ENCODE measurements at regions not wholly inside any gene's neighbourhood (a gene's known extent, or its start where the extent isn't known, plus 50 kb on each side); places are given as distances from the start of the nearest gene placed in this dataset.
"Not testable (repeated sequence)": the region's sequence is repeated elsewhere in the genome, so short reads cannot be mapped to it uniquely, and the experiment has no call there.

DNA sequence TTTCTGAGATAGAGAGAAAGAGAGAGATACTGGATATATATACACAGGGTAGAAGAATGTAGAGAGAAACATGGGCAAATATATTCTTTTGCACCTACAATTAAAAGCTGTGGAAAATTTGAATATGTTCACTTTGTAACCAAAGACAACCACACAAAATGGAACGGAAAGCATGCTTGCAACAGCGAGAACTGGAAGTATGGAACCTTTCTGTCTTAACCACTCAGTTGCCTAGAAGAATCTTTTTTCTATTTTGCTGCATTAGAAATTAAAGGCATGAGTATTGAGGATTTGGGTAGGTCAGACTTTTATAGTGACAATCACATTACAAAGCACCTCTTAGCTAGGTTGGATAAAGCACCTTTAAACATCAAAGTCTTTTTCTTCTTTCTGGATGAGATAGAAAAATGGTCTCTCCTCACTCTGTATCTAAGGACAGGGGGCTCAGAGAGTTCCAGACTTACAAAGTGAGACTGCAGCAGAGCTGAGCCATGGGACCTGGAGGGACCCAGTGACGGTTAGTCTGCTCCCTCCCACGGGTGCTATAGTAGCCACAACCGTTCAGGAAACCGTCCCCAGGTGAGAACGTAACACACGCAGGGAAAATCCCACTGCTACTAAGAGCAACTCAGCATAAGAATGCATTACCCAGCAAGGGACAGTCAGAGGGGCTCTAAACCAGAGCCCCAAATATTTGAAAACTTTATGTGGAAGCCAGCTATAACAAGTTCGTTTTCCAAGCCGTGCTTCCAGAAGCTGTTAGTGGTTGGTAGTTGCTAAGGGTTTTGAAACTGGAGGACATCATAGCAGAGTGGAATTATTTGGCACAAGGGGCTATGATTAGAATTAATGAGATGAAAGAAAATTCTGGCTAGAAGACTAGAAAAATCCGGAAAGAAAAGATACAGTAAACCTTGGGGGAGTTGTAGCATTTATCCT, 97.1 kb downstream of the DAD1 start:
- no peak for DNase-seq (ENCODE audit: low read depth)

- DNase-seq (ENCODE audit: low read depth): not testable (repeated sequence)
Observed at GRCh38 chr14:22491053-22491452, 98.0 kb downstream of the DAD1 start.

GRCh38 chr14:22489957-22490950, 98.8 kb downstream of the DAD1 start:
- no peak for DNase-seq (ENCODE audit: low read depth)

DNA sequence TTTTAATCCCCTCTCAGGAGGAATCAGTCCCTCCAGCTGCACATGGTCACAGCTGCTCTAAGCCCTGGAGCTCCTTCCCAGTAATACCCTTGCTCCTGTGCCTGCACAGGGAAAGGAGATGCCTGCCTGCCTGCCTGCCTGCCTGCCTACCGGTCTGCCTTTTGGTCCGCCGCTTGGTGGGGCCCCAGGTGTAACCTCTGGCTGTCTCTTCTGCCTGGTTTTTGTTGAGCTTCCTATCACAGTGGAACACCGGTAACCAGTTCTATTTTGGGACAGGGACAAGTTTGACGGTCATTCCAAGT, 99.8 kb downstream of the DAD1 start:
- no peak for DNase-seq (ENCODE audit: low read depth)

DNA sequence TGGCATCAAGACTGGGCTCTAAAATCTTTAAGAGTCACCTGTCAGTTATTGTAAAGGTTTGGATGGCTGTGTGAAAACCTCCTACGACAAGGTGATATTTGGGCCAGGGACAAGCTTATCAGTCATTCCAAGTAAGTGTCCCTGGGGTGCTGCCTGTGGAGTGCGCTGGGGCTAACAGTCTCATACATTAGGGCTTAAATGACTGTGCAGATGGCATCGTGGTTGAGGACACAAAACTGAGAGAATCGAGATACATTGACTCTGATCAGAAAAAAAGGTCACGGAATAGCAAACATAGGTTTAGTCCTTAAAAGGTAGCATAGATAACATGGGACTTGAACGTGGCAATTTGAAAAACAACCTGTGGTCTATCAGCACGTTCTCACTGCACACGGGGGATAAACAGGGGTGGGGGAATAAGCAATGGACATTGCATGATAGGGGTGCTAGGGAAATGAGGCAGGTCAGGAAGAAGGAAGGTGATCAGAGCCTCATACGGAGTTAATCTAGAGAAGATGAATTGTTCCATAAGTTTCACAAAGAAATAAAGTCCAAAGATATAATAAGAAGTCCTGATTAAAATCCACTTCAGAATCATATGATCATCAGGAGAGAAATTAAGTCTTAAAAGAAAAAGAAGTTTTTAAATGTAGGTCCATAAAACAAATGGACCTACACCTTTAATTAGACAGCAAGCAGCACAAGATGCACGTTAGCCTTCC, 100.3 kb downstream of the DAD1 start:
- DNase-seq (ENCODE audit: low read depth): no peak

GRCh38 chr14:22487941-22488340, 101.1 kb downstream of the DAD1 start:
- DNase-seq (ENCODE audit: low read depth): no peak

DNA sequence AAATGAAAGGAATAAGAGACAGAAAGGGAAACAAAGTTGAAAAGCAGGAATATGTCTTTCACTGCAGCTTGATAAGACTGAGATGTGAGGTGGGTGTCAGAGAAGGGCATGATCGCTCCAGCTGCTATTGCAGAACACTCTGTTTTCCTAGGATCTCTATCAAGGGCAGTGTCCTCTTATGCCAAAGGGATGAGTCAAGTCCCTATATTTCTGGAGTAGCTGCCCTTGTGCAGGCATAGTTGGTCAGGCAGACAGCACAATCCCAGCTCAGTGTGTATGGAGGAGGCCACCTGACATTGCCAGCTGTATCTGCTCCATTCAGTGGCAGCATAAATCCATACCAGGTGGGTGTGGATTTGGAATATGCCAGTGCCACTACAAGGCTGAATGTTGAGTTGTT, 101.6 kb downstream of the DAD1 start:
- DNase-seq (ENCODE audit: low read depth): no peak

GRCh38 chr14:22486675-22487074, 102.3 kb downstream of the DAD1 start:
- no peak for DNase-seq (ENCODE audit: low read depth)

DNA sequence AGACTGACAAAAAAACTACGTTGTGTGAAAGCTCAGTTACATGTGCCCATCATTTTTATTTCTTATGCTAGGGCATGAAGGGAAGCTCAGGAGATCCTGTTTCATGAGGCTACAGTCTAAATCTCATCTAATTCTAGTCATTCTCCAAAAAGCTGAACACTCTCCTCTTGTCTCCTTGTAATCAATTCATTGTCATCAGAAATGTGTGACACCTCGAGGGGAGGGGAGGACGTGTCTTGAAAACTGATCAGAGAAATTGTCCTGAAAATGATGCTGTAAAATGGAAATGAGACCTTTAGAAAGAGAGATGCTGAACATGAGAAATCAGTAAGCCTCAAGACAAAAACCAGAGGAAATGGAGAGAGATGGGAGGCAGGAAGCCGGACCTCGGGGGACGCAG, 103.4 kb downstream of the DAD1 start:
- no peak for DNase-seq (ENCODE audit: low read depth)

GRCh38 chr14:22485178-22485577, 103.8 kb downstream of the DAD1 start:
- no peak for DNase-seq (ENCODE audit: low read depth)

- DNase-seq (ENCODE audit: low read depth): no peak
Observed at GRCh38 chr14:22484632-22485031, 104.4 kb downstream of the DAD1 start.

DNA sequence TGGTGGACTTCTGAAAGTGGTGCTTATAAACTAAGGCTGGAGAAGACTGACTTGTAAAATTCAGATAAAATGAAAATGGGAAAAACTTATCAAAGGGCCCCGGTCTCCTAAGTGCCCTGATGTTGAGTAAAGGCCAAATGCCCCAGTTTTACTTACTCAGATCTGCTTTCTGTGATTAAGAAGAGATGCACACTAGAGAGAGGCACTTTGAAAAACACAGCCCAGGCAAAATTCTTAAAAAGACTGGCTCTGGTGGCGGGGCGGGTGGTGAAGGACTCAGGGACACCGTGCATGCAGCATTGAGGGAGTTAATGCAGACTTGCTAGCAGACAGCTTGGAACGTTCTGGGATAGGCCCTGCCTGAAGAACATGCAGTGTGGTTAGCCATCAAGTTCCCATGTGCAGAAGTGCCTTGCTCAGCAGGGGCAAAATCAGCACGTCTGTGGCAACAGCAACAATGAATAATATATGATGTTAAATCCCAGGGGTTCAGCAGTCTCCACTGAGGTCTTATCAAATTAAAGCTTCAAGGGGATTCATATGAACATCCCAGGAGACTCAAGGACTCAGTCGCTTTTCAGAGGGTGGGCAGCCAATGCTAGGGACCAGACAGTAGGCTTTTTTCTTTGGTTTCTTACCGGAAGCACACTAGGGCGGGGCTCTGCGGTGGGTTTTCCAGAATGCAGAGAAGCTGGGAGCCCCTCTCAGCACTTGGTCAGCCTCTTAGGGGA, 105.0 kb downstream of the DAD1 start:
- DNase-seq (ENCODE audit: low read depth): no peak

DNA sequence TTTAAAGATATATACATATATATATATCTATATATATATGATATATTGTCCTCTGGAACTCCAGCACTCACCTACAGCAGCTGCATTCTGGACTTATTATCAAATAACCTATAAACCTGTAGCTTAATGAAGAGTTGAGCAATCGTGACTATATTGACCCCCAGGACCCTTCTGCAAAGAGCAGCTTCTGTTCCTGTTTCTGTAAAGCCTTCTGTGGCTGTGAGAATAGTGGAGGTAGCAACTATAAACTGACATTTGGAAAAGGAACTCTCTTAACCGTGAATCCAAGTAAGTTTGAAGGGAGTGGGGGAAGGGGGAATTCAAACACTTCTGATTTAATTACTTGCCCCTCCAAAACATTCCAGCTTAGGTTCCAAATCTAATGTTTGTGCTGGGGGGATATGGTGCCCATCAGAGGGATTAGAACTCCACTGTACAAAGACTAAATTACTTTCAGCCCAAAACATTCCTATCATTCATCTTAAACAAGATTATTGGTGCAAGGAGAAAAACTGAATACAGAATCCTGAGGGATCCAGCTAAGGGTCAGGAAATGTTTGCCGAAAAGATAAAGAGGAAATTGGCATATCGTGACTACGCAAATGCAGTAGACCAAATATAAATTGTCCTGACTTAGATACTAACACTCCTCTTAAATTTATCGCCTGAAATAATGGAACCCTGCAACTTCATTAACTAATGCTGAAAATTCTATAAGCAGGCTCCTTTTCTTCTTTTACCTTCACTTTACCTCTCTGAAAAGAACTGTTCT, 106.1 kb downstream of the DAD1 start:
- DNase-seq (ENCODE audit: low read depth): no peak

GRCh38 chr14:22482085-22482694, 106.8 kb downstream of the DAD1 start:
- DNase-seq (ENCODE audit: low read depth): no peak

- DNase-seq (ENCODE audit: low read depth): no peak
Observed at GRCh38 chr14:22481546-22481945, 107.5 kb downstream of the DAD1 start.

DNA sequence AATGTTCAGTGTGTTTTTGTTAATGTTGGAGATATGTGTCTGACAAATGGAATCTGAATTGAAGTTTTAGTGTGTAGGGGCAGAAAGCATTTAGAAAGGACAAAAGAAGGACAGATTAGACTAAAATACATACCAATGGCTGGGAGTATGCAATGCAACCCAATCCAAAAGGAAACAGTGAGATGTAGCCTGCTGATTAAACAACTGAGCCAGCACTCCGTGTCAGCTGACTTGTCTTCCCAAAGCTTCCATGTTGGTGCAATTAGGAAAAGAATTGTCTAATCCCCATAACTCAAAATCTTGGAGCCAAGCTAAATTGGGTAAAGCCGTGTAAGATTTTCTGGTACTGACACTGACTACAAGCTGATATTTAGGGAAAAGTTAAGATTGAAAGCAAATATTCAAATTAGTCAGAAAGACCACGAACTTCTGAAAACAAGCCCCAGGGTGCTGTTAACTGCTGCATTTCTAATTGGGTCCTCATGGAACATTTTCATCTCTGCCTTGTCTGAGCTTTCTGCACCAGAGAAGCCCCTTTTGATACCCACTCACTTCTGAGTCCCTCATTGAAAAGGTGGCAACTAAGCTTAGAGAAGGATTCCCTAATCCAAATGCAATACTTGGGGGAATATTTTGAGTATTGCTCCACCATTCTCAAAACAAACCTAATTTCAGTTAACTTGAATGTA, 109.1 kb downstream of the DAD1 start:
- DNase-seq (ENCODE audit: low read depth): no peak

DNA sequence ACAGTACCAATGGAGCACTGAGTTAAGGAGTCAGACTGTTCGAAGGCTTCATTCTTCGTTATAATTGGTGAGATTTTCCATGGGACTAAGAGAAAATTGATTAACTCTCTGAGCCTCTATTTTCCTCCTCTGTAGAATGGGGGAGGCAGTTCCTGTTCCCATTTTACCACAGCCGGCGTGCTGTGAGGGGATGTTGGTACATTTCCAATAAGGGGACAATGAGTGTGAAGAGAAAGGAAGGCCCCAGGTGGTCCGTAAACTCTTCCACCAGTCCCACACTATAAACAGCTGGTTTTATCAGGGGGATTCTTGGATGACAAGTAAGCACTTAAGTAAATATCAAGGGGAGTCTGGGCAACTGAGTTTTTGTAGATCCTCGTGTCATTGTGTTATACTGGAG, 109.9 kb downstream of the DAD1 start:
- DNase-seq (ENCODE audit: low read depth): no peak

DNA sequence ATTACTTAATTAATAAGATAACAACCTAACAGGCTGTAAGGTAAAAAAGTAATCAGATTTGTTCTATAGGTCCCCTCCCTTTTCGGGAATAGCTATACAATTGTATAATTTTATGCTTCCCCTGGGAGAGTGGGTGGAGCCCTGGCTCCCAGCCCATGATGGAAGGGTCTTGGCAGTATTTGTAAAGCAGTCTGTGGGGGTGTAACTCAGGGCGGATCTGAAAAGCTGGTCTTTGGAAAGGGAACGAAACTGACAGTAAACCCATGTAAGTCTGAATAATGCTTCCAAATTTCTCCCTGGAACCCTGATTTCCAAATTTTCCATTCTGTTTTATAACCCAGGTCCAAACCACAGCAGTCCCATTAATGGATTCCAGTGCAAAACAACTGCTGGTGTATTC, 110.4 kb downstream of the DAD1 start:
- DNase-seq (ENCODE audit: low read depth): no peak

DNA sequence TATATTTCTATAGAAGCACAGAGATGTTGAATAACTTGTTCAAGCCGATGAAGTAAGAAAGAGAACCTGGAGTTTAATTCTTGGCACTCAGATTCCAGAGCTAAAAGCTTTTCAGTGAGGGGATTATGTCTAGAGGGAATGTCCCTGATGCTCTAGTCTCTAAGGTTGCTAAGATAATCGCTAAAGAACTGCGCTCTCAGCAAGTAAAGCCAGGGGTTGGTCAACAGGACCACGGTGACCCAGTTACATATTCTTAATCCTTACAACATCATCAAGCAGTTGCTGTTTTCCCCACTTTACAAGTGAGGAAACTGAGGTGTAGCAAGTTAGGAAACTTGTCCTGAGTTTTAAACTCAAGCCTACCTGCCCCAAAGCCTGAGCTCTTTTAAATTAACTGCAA, 110.8 kb downstream of the DAD1 start:
- no peak for DNase-seq (ENCODE audit: low read depth)
